Epithelial cell of esophagus (primary cell): ENCODE measurements at regions not wholly inside any gene's neighbourhood (a gene's known extent, or its start where the extent isn't known, plus 50 kb on each side); places are given as distances from the start of the nearest gene placed in this dataset.

Experiments used
- DNase-seq: peaks from one replicate; pipeline ENCODE4 v3.0.0; 2010; ENCODE audit warnings: low read depth
- H3K4me3 ChIP-seq: 2 replicates; pipeline ENCODE4 v1.5.1; 2011; ENCODE audit warnings: mild to moderate bottlenecking, low read length, control low read depth
- TF ChIP-seq, protein P1 (sequence below): IDR thresholded peaks from 2 replicates; pipeline ENCODE4 v1.5.1; 2011; ENCODE audit warnings: low read depth, mild to moderate bottlenecking, low read length, control low read depth, inconsistent platforms; ENCODE audit not compliant: insufficient read depth; ENCODE audit errors: missing control alignments

DNA sequence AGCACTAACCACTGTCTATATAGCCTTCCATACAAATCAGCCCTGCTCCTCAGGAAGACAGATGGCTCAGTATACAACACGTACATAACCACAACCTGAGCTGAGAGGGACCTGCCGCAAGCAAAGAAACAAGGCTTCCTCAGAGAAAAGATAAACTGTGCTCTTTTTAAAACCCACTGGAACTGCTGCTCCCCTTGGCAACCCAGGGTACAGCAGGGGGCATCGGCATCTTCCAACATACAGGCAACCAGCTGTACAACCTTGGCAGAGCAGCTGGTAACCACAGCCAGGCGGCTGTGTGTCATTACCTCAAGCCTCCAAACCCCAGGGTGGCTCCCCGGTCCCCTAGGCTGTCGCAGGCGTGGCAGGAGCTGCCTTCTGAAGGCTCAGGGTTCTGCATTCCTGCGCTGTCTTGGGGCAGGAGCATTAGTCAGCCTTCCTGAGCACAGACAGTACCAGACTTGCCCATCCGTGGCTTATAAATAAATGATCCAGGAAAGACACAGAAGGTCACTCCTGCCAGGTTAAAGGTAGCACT is 249.5 kb downstream of the ADGRG6 start:
- peak; percentile 82 for DNase-seq

GRCh38 chr6:142558786-142559185 is 257.0 kb downstream of the ADGRG6 start:
- TF ChIP-seq, protein P1, sequence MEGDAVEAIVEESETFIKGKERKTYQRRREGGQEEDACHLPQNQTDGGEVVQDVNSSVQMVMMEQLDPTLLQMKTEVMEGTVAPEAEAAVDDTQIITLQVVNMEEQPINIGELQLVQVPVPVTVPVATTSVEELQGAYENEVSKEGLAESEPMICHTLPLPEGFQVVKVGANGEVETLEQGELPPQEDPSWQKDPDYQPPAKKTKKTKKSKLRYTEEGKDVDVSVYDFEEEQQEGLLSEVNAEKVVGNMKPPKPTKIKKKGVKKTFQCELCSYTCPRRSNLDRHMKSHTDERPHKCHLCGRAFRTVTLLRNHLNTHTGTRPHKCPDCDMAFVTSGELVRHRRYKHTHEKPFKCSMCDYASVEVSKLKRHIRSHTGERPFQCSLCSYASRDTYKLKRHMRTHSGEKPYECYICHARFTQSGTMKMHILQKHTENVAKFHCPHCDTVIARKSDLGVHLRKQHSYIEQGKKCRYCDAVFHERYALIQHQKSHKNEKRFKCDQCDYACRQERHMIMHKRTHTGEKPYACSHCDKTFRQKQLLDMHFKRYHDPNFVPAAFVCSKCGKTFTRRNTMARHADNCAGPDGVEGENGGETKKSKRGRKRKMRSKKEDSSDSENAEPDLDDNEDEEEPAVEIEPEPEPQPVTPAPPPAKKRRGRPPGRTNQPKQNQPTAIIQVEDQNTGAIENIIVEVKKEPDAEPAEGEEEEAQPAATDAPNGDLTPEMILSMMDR, result no peak
- no peak overlapping the region for H3K4me3 ChIP-seq
- DNase-seq, result no peak

More for the DNA sequence above, 249.5 kb downstream of the ADGRG6 start:
- no peak overlapping the region for H3K4me3 ChIP-seq
- TF ChIP-seq, protein P1, result peak; percentile 32

DNA sequence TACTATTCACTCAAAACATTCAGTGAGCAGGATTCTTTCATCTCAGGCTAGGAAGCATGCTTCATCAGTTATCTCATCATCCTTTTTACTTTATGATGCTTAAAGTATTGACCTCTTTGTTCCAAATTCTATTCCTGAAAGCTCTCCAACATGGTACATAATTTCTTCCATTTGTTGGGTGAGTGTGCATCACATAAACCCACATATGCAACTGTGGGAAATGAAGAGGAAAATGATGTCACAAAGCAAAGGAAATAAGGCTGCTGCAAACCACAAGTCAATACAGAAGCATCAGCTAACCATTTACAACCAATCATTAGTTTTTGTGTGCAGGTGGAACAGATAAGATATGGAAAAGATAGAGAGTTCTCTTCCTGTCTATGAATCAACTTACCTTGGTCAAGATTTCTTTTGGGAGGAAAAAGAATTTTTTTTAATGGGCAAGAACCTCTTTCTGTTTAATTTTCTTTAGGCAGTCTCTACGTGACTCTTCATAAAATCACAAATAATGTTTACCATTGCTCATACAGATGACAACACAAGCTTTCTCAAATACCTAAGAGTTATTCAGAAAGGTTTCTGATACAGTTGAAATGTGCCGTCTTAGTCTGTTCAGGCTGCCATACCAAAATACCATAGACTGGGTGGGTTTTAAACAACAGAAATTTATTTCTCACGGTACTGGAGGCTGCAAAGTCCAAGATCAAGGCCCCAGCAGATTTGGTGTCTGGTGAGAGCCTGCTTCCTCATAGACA is 259.9 kb downstream of the ADGRG6 start:
- no peak for DNase-seq
- no peak overlapping the region for H3K4me3 ChIP-seq
- TF ChIP-seq, protein P1, result no peak

DNA sequence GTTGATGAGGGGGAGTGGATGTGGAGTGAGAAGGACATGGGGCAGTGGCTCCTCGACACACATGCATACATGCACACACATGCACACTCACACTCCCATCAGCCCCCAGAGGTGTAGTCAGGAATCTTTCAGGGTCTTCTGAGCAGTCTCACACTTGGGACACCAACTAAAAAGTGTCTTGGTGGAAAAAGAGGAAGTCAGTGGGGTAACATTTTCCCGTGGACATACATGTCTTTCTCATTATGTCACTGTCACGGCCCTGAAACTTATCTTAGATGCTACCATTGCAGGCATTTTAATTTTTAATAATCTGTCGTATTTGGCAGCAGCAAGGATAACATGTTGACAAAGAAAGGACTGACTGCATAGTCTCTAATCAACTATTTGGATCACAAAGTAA is 261.1 kb downstream of the ADGRG6 start:
- no peak for DNase-seq
- TF ChIP-seq, protein P1, result no peak
- H3K4me3 ChIP-seq, result no peak overlapping the region

- H3K4me3 ChIP-seq, result no peak overlapping the region
- TF ChIP-seq, protein P1, result peak; percentile 99
- peak; percentile 63 for DNase-seq
These were observed 265.0 kb downstream of the ADGRG6 start for GRCh38 chr6:142566628-142567396.

- TF ChIP-seq, protein P1, result no peak
- H3K4me3 ChIP-seq, result no peak overlapping the region
- no peak for DNase-seq
These were observed 265.7 kb downstream of the ADGRG6 start for GRCh38 chr6:142567461-142567860.
